Spleen (tissue), 11 donors: ENCODE measurements at regions not wholly inside any gene's neighbourhood (a gene's known extent, or its start where the extent isn't known, plus 50 kb on each side); places are given as distances from the start of the nearest gene placed in this dataset.

ENCODE experiments used
- DNase-seq: peaks from one replicate; pipeline ENCODE4 v3.0.0-alpha.2; 2020
- H3K27ac ChIP-seq, 8 donors: fragments of 200-600 bp; sonication (generic) in 7 of 8; 1 replicate in 4 of 8; 2 replicates in 4 of 8; pipeline versions ENCODE4 v1.5.0 to v1.8.0; 2016 to 2021; ENCODE audit warnings: inconsistent platforms in 4 of 8, mild to moderate bottlenecking in 4 of 8, moderate library complexity in 1 of 8
- H3K27me3 ChIP-seq, 7 donors: fragments of 200-600 bp; sonication (generic) in 6 of 7; replicated peaks in 1 of 7; 1 replicate in 4 of 7; 2 replicates in 3 of 7; pipeline versions ENCODE4 v1.5.0 to v1.8.0; 2016 to 2021; ENCODE audit warnings: inconsistent platforms in 3 of 7, mild to moderate bottlenecking in 1 of 7
- H3K36me3 ChIP-seq, 6 donors: fragments of 200-600 bp; sonication (generic) in 5 of 6; 1 replicate in 4 of 6; 2 replicates in 2 of 6; pipeline versions ENCODE4 v1.5.0 to v1.8.0; 2016 to 2021; ENCODE audit warnings: inconsistent platforms in 2 of 6
- H3K4me1 ChIP-seq, 6 donors: fragments of 200-600 bp; sonication (generic) in 5 of 6; 1 replicate in 3 of 6; 2 replicates in 3 of 6; pipeline versions ENCODE4 v1.5.0 to v1.8.0; 2016 to 2021; ENCODE audit warnings: inconsistent platforms in 3 of 6
- H3K4me3 ChIP-seq, 8 donors: fragments of 200-600 bp; sonication (generic) in 7 of 8; 1 replicate in 4 of 8; 2 replicates in 4 of 8; pipeline versions ENCODE4 v1.5.0 to v1.8.0; 2016 to 2021; ENCODE audit warnings: inconsistent platforms in 4 of 8, mild to moderate bottlenecking in 4 of 8, moderate library complexity in 2 of 8
- H3K9me3 ChIP-seq, 8 donors: fragments of 200-600 bp; sonication (generic) in 7 of 8; 1 replicate in 4 of 8; 2 replicates in 4 of 8; pipeline versions ENCODE4 v1.5.0 to v1.8.0; 2016 to 2021; ENCODE audit warnings: inconsistent platforms in 4 of 8
- POLR2A ChIP-seq, 3 donors: fragments of 450-650 bp; IDR thresholded peaks; one replicate each; pipeline ENCODE4 v1.5.1; 2017; ENCODE audit warnings: antibody characterized with exemption in 3 of 3, mild to moderate bottlenecking in 1 of 3
- POLR2AphosphoS5 ChIP-seq, 3 donors: sonication (generic); formaldehyde crosslinking; IDR thresholded peaks; one replicate each; pipeline ENCODE4 v1.5.1; 2017; ENCODE audit warnings: antibody characterized with exemption in 3 of 3
- WGBS, 5 donors: extraction: QIAGEN DNeasy Blood & Tissue Kit in 3 of 5; methylation state at CpG; one replicate each; pipeline versions ENCODE4 v1.1.5 to v1.1.7; 2013 to 2018; 5-methylcytosine and 5-hydroxymethylcytosine counted together
- intact Hi-C: fragments of 100-400 bp; cut with DNase I; formaldehyde crosslinking; loops from one replicate; pipeline ENCODE4 v1.15.0; 2023; ENCODE audit warnings: low total_unique reads
- TF ChIP-seq, protein P1 (sequence below), 11 experiments: fragments of 200-600 bp in 7 of 11; fragments of 450-650 bp in 4 of 11; sonication (generic) in 4 of 11; IDR thresholded peaks in 8 of 11; conservative IDR thresholded peaks in 3 of 11; 1 replicate in 7 of 11; 2 replicates in 4 of 11; pipeline versions ENCODE4 v1.4.0 to v1.8.0; 2016 to 2021; ENCODE audit warnings: antibody characterized with exemption in 11 of 11, inconsistent platforms in 4 of 11, mild to moderate bottlenecking in 1 of 11
- donor health status: healthy with polysubstance abuse.
- donor health status: DM: no; HTN: no; CAD: no; lungs with moderate emphysema.
- donor health status: DM: no; HTN: no; CAD: no.
- donor health status: Bipolar disorder and iron deficiency.
- donor health status: healthy.
- donor health status: DM: no; HTN: no; CAD: no.
- donor health status: DM: yes; HTN: yes; CAD: no.

DNA sequence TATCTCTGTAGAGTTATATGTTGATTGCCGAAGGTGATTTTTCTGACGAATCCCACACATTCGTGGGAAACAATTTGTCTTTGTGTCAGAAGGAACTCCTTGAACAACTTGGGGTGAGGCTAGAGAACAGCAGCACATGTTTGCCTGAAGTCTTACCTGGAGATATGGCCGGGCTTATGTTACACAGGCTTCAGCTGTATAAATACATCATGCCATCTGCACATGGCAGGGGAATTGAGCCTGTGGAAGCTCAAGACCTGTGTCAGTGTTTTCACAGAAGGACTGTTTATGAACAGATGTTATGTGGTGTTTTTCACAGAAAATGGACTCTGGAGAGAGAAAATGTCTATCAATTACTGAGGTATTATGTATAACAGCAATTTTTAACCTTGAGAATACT lies 203.6 kb upstream of the MDFIC2 start:
- 77 to 86% (median 78%) methylated on average over 4 of the region's 4 CpGs for WGBS, 5 donors
- Histone ChIP-seq H3K4me1 (no peaks in the 10 kb centered on the region), H3K9me3 (no peaks in the 10 kb centered on the region), H3K27ac (no peak overlapping the region), H3K27me3 (peaks cover 0 to 4% (median 0%) of the 10 kb centered on the region in 7 donors), H3K36me3 (no peaks in the 10 kb centered on the region), H3K4me3 (no peak overlapping the region)
- intact Hi-C loops, result no loop called here
- DNase-seq, result no peak
- TF ChIP-seq POLR2AphosphoS5 (IDR thresholded peaks at IDR 0.05), result no peak
- TF ChIP-seq POLR2A (IDR thresholded peaks at IDR 0.05), result no peak
- TF ChIP-seq, protein P1, sequence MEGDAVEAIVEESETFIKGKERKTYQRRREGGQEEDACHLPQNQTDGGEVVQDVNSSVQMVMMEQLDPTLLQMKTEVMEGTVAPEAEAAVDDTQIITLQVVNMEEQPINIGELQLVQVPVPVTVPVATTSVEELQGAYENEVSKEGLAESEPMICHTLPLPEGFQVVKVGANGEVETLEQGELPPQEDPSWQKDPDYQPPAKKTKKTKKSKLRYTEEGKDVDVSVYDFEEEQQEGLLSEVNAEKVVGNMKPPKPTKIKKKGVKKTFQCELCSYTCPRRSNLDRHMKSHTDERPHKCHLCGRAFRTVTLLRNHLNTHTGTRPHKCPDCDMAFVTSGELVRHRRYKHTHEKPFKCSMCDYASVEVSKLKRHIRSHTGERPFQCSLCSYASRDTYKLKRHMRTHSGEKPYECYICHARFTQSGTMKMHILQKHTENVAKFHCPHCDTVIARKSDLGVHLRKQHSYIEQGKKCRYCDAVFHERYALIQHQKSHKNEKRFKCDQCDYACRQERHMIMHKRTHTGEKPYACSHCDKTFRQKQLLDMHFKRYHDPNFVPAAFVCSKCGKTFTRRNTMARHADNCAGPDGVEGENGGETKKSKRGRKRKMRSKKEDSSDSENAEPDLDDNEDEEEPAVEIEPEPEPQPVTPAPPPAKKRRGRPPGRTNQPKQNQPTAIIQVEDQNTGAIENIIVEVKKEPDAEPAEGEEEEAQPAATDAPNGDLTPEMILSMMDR (IDR thresholded peaks at IDR 0.05 in 8 of 11, conservative IDR thresholded peaks at IDR 0.05 in 3 of 11), result no peak

DNA sequence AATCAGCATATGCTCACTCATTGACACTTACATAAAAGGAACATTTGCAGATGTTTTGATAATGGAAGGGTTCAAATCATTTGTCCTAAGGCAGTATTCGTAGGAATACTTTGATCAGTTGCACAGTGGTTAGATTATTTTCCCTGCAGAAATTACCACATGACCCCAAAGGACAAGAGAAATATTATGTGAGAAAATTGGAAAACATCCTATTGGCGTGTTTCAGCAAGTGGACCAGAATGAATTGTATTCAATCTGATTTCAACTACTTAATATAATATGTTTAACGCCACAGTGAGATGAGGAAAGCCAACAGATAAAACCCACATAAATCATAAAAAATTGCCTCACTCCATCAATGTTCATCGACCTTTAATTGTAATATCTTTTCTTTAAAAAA lies 195.0 kb upstream of the MDFIC2 start:
- Histone ChIP-seq H3K27ac (no peak overlapping the region), H3K36me3 (no peaks in the 10 kb centered on the region), H3K9me3 (no peaks in the 10 kb centered on the region), H3K27me3 (peaks cover 0 to 5% (median 0%) of the 10 kb centered on the region in 7 donors), H3K4me1 (no peaks in the 10 kb centered on the region), H3K4me3 (no peak overlapping the region)
- DNase-seq, result no peak
- intact Hi-C loops, result no loop called here
- TF ChIP-seq POLR2AphosphoS5 (IDR thresholded peaks at IDR 0.05) (no peak), POLR2A (IDR thresholded peaks at IDR 0.05) (no peak)
- TF ChIP-seq, protein P1 (IDR thresholded peaks at IDR 0.05 in 8 of 11, conservative IDR thresholded peaks at IDR 0.05 in 3 of 11), result no peak
- WGBS, 5 donors, result 74 to 90% (median 79%) methylated on average over 4 of the region's 4 CpGs

DNA sequence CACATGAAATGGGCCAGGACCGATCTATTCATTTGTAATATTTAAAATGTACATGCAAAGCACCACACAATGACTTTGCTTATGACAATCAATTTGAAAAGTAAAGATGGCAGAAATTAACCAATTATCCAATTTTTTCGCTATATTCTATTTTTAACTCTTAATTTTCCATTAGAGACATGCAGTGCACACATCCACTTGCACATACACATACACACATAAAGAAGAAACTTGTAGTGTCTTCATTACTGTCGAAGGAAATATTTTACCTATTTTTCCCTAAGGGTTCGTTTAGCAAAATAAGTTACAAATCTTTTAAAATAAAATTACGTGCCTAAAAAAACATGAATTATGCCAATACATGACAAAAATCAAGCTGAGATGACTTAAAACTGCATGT lies 194.3 kb upstream of the MDFIC2 start:
- DNase-seq, result no peak
- 75 to 90% (median 83%) methylated on average over 5 of the region's 5 CpGs for WGBS, 5 donors
- no peaks in the 10 kb centered on the region for H3K36me3 ChIP-seq
- TF ChIP-seq, protein P1 (IDR thresholded peaks at IDR 0.05 in 8 of 11, conservative IDR thresholded peaks at IDR 0.05 in 3 of 11), result no peak
- TF ChIP-seq POLR2AphosphoS5 (IDR thresholded peaks at IDR 0.05), result no peak
- TF ChIP-seq POLR2A (IDR thresholded peaks at IDR 0.05), result no peak
- no peaks in the 10 kb centered on the region for H3K9me3 ChIP-seq
- peaks cover 0 to 5% (median 0%) of the 10 kb centered on the region in 7 donors for H3K27me3 ChIP-seq
- no peaks in the 10 kb centered on the region for H3K4me1 ChIP-seq
- intact Hi-C loops, result no loop called here
- no peak overlapping the region for H3K27ac ChIP-seq
- no peak overlapping the region for H3K4me3 ChIP-seq

- Histone ChIP-seq H3K4me3 (no peak overlapping the region), H3K27me3 (no peaks in the 10 kb centered on the region), H3K4me1 (no peaks in the 10 kb centered on the region), H3K36me3 (no peaks in the 10 kb centered on the region), H3K27ac (no peak overlapping the region), H3K9me3 (peaks cover 0 to 4% (median 0%) of the 10 kb centered on the region in 8 donors)
- intact Hi-C loops, result no loop called here
- 10 to 33% (median 20%) methylated on average over 3 of the region's 3 CpGs for WGBS, 5 donors
- no peak for DNase-seq
- TF ChIP-seq, protein P1 (IDR thresholded peaks at IDR 0.05 in 8 of 11, conservative IDR thresholded peaks at IDR 0.05 in 3 of 11), result no peak
- TF ChIP-seq POLR2AphosphoS5 (IDR thresholded peaks at IDR 0.05) (no peak), POLR2A (IDR thresholded peaks at IDR 0.05) (no peak)
Observed at GRCh38 chr3:70501561-70501960, 189.1 kb upstream of the MDFIC2 start.
